ENCODE measurements at regions not wholly inside any gene's neighbourhood (a gene's known extent, or its start where the extent isn't known, plus 50 kb on each side); places are given as distances from the start of the nearest gene placed in this dataset.

GRCh38 chr12:41731691-41732090, 413.0 kb downstream of the GXYLT1 start:
- Histone ChIP-seq H3K36me3 (ENCODE audit: low read depth, missing control alignments) (no peaks in the 10 kb centered on the region), H3K9me3 (no peaks in the 10 kb centered on the region)

GRCh38 chr12:41731061-41731460, 413.6 kb downstream of the GXYLT1 start:
- no peaks in the 10 kb centered on the region for H3K9me3 ChIP-seq
- 78 to 87% methylated on average over 2 of the region's 2 CpGs for WGBS, 2 donors

More at GRCh38 chr12:41731691-41732090, 413.0 kb downstream of the GXYLT1 start:
- H3K27ac ChIP-seq, result no peak overlapping the region
- no peak for DNase-seq
- no peaks in the 10 kb centered on the region for H3K4me1 ChIP-seq
- H3K27me3 ChIP-seq, result no peaks in the 10 kb centered on the region
- TF ChIP-seq POLR2A (IDR thresholded peaks at IDR 0.05) (no peak), CTCF (IDR thresholded peaks at IDR 0.05) (no peak)
- H3K4me3 ChIP-seq, result no peak overlapping the region
- WGBS, 2 donors, result 88 to 93% methylated on average over 1 of the region's 1 CpG
- intact Hi-C loops (cut with DNase I; ENCODE audit: low total_unique reads), result no loop called here

GRCh38 chr12:41724216-41724615, 420.5 kb downstream of the GXYLT1 start:
- H3K4me1 ChIP-seq, result no peaks in the 10 kb centered on the region
- intact Hi-C loops (cut with DNase I; ENCODE audit: low total_unique reads), result no loop called here
- 82 to 92% methylated on average over 2 of the region's 2 CpGs for WGBS, 2 donors
- no peak overlapping the region for H3K4me3 ChIP-seq
- H3K27me3 ChIP-seq, result no peaks in the 10 kb centered on the region
- no peak for TF ChIP-seq POLR2A (IDR thresholded peaks at IDR 0.05)
- TF ChIP-seq CTCF (IDR thresholded peaks at IDR 0.05), result no peak
- no peaks in the 10 kb centered on the region for H3K36me3 ChIP-seq (ENCODE audit: low read depth, missing control alignments)
- no peaks in the 10 kb centered on the region for H3K9me3 ChIP-seq
- no peak for DNase-seq
- H3K27ac ChIP-seq, result no peak overlapping the region

More at GRCh38 chr12:41731061-41731460, 413.6 kb downstream of the GXYLT1 start:
- H3K27ac ChIP-seq, result no peak overlapping the region
- H3K4me1 ChIP-seq, result no peaks in the 10 kb centered on the region
- H3K4me3 ChIP-seq, result no peak overlapping the region
- TF ChIP-seq POLR2A (IDR thresholded peaks at IDR 0.05) (no peak), CTCF (IDR thresholded peaks at IDR 0.05) (no peak)
- DNase-seq, result no peak
- no peaks in the 10 kb centered on the region for H3K36me3 ChIP-seq (ENCODE audit: low read depth, missing control alignments)
- no peaks in the 10 kb centered on the region for H3K27me3 ChIP-seq
- intact Hi-C loops (cut with DNase I; ENCODE audit: low total_unique reads), result no loop called here

- H3K9me3 ChIP-seq, result no peaks in the 10 kb centered on the region
- H3K36me3 ChIP-seq (ENCODE audit: low read depth, missing control alignments), result no peaks in the 10 kb centered on the region
- no peak overlapping the region for H3K4me3 ChIP-seq
- H3K4me1 ChIP-seq, result no peaks in the 10 kb centered on the region
- intact Hi-C loops (cut with DNase I; ENCODE audit: low total_unique reads), result no loop called here
- TF ChIP-seq POLR2A (IDR thresholded peaks at IDR 0.05) (no peak), CTCF (IDR thresholded peaks at IDR 0.05) (no peak)
- H3K27me3 ChIP-seq, result no peaks in the 10 kb centered on the region
- no peak overlapping the region for H3K27ac ChIP-seq
- 76% methylated on average over 3 of the region's 3 CpGs for WGBS, 2 donors
- no peak for DNase-seq
These were observed 425.5 kb downstream of the GXYLT1 start for GRCh38 chr12:41719214-41719613.

- intact Hi-C loops (cut with DNase I; ENCODE audit: low total_unique reads), result no loop called here
- DNase-seq, result no peak
- WGBS, 2 donors, result 65 to 69% methylated on average over 3 of the region's 3 CpGs
- no peak overlapping the region for H3K27ac ChIP-seq
- no peaks in the 10 kb centered on the region for H3K27me3 ChIP-seq
- H3K4me1 ChIP-seq, result no peaks in the 10 kb centered on the region
- no peaks in the 10 kb centered on the region for H3K36me3 ChIP-seq (ENCODE audit: low read depth, missing control alignments)
- TF ChIP-seq CTCF (IDR thresholded peaks at IDR 0.05) (no peak), POLR2A (IDR thresholded peaks at IDR 0.05) (no peak)
- no peaks in the 10 kb centered on the region for H3K9me3 ChIP-seq
- H3K4me3 ChIP-seq, result no peak overlapping the region
These were observed 429.4 kb downstream of the GXYLT1 start for GRCh38 chr12:41715256-41715655.
